ENCODE measurements at regions not wholly inside any gene's neighbourhood (a gene's known extent, or its start where the extent isn't known, plus 50 kb on each side); places are given as distances from the start of the nearest gene placed in this dataset.

DNA sequence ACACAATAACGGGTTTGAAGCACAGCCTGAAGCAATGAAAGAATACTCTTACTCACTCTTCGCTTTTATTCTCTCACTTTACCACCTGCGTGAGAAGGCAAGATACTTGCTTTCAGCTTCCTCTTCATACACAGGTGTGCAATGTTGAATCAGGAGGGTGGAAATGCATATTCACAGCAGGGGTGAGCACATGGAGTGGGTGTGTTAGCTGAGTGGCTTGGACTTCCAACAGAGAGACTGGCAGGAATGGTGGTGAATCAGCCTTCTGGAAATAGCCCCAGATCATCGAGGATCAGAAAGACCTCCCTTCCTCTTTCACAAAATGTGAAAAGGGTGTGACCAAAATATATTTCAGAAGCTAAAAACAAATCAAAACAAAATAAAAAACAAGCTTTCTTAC lies 521.2 kb downstream of the STIM2 start:
- TF ChIP-seq, protein P1, sequence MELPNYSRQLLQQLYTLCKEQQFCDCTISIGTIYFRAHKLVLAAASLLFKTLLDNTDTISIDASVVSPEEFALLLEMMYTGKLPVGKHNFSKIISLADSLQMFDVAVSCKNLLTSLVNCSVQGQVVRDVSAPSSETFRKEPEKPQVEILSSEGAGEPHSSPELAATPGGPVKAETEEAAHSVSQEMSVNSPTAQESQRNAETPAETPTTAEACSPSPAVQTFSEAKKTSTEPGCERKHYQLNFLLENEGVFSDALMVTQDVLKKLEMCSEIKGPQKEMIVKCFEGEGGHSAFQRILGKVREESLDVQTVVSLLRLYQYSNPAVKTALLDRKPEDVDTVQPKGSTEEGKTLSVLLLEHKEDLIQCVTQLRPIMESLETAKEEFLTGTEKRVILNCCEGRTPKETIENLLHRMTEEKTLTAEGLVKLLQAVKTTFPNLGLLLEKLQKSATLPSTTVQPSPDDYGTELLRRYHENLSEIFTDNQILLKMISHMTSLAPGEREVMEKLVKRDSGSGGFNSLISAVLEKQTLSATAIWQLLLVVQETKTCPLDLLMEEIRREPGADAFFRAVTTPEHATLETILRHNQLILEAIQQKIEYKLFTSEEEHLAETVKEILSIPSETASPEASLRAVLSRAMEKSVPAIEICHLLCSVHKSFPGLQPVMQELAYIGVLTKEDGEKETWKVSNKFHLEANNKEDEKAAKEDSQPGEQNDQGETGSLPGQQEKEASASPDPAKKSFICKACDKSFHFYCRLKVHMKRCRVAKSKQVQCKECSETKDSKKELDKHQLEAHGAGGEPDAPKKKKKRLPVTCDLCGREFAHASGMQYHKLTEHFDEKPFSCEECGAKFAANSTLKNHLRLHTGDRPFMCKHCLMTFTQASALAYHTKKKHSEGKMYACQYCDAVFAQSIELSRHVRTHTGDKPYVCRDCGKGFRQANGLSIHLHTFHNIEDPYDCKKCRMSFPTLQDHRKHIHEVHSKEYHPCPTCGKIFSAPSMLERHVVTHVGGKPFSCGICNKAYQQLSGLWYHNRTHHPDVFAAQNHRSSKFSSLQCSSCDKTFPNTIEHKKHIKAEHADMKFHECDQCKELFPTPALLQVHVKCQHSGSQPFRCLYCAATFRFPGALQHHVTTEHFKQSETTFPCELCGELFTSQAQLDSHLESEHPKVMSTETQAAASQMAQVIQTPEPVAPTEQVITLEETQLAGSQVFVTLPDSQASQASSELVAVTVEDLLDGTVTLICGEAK (IDR thresholded peaks at IDR 0.05; ENCODE audit: borderline replicate concordance): no peak
- TF ChIP-seq ESRRA (IDR thresholded peaks at IDR 0.05; ENCODE audit: low read length) (no peak), EZH2 (IDR thresholded peaks at IDR 0.05; ENCODE audit: borderline replicate concordance, control insufficient read depth, low read depth, low read length) (no peak), CREM (IDR thresholded peaks at IDR 0.05; ENCODE audit: low read depth) (no peak), DPF2 (IDR thresholded peaks at IDR 0.05) (no peak)
- TF ChIP-seq, protein P2, sequence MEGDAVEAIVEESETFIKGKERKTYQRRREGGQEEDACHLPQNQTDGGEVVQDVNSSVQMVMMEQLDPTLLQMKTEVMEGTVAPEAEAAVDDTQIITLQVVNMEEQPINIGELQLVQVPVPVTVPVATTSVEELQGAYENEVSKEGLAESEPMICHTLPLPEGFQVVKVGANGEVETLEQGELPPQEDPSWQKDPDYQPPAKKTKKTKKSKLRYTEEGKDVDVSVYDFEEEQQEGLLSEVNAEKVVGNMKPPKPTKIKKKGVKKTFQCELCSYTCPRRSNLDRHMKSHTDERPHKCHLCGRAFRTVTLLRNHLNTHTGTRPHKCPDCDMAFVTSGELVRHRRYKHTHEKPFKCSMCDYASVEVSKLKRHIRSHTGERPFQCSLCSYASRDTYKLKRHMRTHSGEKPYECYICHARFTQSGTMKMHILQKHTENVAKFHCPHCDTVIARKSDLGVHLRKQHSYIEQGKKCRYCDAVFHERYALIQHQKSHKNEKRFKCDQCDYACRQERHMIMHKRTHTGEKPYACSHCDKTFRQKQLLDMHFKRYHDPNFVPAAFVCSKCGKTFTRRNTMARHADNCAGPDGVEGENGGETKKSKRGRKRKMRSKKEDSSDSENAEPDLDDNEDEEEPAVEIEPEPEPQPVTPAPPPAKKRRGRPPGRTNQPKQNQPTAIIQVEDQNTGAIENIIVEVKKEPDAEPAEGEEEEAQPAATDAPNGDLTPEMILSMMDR (IDR thresholded peaks at IDR 0.05 in 2 of 3, conservative IDR thresholded peaks at IDR 0.05 in 1 of 3; ENCODE audit: control insufficient read depth in 2 of 3, extremely low read depth in 1 of 3, insufficient read depth in 1 of 3, low read depth in 3 of 3, low read length in 3 of 3): no peak

Data from GM12878 (cell line).